OCI-LY1 (cell line): ENCODE measurements at regions not wholly inside any gene's neighbourhood (a gene's known extent, or its start where the extent isn't known, plus 50 kb on each side); places are given as distances from the start of the nearest gene placed in this dataset.

Experiments used
- EZH2 ChIP-seq: fragments of 200-600 bp; sonication (generic), shearing (Covaris generic); IDR thresholded peaks from 2 replicates; pipeline ENCODE4 v1.8.0; 2017; ENCODE audit warnings: borderline replicate concordance, mixed run types, mild to moderate bottlenecking, antibody characterized with exemption, low read length, moderate library complexity, mixed read lengths
- TF ChIP-seq, protein P1 (sequence below): fragments of 200-600 bp; sonication (generic), shearing (Covaris generic); IDR thresholded peaks from 2 replicates; pipeline ENCODE4 v1.5.1; 2017; ENCODE audit warnings: mild to moderate bottlenecking, antibody characterized with exemption, low read length, moderate library complexity, mixed read lengths

DNA sequence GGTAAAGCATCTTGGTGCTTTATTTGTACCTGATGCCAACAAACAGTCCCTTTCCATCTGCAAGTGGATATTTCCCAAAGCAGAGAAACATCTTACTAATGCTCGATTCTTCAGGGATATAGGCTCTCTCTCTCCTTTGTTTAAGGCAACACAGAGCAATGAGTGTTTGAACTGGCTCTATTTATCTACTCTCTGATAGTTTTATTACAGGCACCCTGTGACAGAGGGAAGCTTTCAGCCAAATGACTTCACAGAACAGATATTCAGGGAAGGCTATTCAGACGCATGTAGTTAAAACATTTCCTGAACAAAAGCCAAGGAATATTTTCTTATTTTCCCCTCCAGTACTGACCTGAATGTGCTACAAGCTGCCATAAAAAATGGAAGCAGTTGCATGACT lies 141.8 kb downstream of the YIPF5 start:
- TF ChIP-seq, protein P1, sequence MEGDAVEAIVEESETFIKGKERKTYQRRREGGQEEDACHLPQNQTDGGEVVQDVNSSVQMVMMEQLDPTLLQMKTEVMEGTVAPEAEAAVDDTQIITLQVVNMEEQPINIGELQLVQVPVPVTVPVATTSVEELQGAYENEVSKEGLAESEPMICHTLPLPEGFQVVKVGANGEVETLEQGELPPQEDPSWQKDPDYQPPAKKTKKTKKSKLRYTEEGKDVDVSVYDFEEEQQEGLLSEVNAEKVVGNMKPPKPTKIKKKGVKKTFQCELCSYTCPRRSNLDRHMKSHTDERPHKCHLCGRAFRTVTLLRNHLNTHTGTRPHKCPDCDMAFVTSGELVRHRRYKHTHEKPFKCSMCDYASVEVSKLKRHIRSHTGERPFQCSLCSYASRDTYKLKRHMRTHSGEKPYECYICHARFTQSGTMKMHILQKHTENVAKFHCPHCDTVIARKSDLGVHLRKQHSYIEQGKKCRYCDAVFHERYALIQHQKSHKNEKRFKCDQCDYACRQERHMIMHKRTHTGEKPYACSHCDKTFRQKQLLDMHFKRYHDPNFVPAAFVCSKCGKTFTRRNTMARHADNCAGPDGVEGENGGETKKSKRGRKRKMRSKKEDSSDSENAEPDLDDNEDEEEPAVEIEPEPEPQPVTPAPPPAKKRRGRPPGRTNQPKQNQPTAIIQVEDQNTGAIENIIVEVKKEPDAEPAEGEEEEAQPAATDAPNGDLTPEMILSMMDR: no peak
- TF ChIP-seq EZH2: no peak
